Keratinocyte (primary cell): ENCODE measurements at regions not wholly inside any gene's neighbourhood (a gene's known extent, or its start where the extent isn't known, plus 50 kb on each side); places are given as distances from the start of the nearest gene placed in this dataset.

Source experiments
- EZH2 ChIP-seq: IDR thresholded peaks from one replicate; pipeline ENCODE4 v1.6.1; 2012; ENCODE audit warnings: inconsistent platforms, mild to moderate bottlenecking, low read length, moderate library complexity
- TF ChIP-seq, protein P1 (sequence below), 3 experiments: IDR thresholded peaks in 1 of 3; conservative IDR thresholded peaks in 1 of 3; optimal IDR thresholded peaks in 1 of 3; 2 replicates in 2 of 3; 3 replicates in 1 of 3; pipeline versions ENCODE3 to v1.5.1; 2011; ENCODE audit warnings: low read length in 3 of 3, mild to moderate bottlenecking in 3 of 3, moderate library complexity in 2 of 3, control low read depth in 1 of 3, inconsistent platforms in 1 of 3; ENCODE audit not compliant: insufficient read depth in 2 of 3; ENCODE audit errors: extremely low read depth in 1 of 3

GRCh38 chr6:144849920-144850319, 564.8 kb downstream of the UTRN start:
- TF ChIP-seq, protein P1, sequence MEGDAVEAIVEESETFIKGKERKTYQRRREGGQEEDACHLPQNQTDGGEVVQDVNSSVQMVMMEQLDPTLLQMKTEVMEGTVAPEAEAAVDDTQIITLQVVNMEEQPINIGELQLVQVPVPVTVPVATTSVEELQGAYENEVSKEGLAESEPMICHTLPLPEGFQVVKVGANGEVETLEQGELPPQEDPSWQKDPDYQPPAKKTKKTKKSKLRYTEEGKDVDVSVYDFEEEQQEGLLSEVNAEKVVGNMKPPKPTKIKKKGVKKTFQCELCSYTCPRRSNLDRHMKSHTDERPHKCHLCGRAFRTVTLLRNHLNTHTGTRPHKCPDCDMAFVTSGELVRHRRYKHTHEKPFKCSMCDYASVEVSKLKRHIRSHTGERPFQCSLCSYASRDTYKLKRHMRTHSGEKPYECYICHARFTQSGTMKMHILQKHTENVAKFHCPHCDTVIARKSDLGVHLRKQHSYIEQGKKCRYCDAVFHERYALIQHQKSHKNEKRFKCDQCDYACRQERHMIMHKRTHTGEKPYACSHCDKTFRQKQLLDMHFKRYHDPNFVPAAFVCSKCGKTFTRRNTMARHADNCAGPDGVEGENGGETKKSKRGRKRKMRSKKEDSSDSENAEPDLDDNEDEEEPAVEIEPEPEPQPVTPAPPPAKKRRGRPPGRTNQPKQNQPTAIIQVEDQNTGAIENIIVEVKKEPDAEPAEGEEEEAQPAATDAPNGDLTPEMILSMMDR (optimal IDR thresholded peaks at IDR 0.05 in 1 of 3, IDR thresholded peaks at IDR 0.05 in 1 of 3, conservative IDR thresholded peaks at IDR 0.05 in 1 of 3; ENCODE audit: extremely low read depth in 1 of 3, insufficient read depth in 2 of 3, low read length in 3 of 3), result no peak
- TF ChIP-seq EZH2, result no peak
